LNCaP clone FGC (cell line): ENCODE measurements at regions not wholly inside any gene's neighbourhood (a gene's known extent, or its start where the extent isn't known, plus 50 kb on each side); places are given as distances from the start of the nearest gene placed in this dataset.
"Not testable (repeated sequence)": the region's sequence is repeated elsewhere in the genome, so short reads cannot be mapped to it uniquely, and the experiment has no call there.

Experiments used
- DNase-seq: peaks from one replicate; pipeline ENCODE4 v3.0.0-alpha.2; 2011; ENCODE audit warnings: low read depth
- H3K4me3 ChIP-seq: 2 replicates; pipeline ENCODE4 v1.5.1; 2011; ENCODE audit warnings: mild to moderate bottlenecking, low read depth, low read length, control low read depth
- TF ChIP-seq, protein P1 (sequence below): IDR thresholded peaks from 2 replicates; pipeline ENCODE4 v1.5.1; 2012; ENCODE audit warnings: mild to moderate bottlenecking; ENCODE audit not compliant: control insufficient read depth, insufficient read depth; ENCODE audit errors: extremely low read depth

DNA sequence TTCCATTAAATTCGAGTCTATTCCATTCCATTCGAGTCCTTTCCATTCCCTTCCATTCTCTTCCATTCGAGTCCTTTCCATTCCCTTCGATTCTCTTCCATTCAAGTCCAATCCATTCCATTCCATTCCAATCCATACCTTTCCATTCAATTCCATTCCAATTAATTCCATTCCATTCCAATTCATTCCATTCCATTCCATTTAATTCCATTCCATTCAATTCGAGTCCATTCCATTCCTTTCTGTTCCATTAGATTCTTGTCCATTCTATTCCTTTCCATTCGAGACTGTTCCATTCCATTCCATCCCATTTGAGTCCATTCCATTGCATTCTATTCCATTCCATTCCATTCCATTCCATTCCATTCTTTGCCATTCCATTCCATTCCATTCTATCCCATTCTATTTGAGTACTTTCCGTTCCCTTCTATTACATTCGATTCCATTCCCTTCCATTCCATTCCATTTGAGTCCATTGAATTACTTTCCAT is 1130.0 kb downstream of the RPIA start:
- no peak for DNase-seq
- TF ChIP-seq, protein P1, sequence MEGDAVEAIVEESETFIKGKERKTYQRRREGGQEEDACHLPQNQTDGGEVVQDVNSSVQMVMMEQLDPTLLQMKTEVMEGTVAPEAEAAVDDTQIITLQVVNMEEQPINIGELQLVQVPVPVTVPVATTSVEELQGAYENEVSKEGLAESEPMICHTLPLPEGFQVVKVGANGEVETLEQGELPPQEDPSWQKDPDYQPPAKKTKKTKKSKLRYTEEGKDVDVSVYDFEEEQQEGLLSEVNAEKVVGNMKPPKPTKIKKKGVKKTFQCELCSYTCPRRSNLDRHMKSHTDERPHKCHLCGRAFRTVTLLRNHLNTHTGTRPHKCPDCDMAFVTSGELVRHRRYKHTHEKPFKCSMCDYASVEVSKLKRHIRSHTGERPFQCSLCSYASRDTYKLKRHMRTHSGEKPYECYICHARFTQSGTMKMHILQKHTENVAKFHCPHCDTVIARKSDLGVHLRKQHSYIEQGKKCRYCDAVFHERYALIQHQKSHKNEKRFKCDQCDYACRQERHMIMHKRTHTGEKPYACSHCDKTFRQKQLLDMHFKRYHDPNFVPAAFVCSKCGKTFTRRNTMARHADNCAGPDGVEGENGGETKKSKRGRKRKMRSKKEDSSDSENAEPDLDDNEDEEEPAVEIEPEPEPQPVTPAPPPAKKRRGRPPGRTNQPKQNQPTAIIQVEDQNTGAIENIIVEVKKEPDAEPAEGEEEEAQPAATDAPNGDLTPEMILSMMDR: no peak

DNA sequence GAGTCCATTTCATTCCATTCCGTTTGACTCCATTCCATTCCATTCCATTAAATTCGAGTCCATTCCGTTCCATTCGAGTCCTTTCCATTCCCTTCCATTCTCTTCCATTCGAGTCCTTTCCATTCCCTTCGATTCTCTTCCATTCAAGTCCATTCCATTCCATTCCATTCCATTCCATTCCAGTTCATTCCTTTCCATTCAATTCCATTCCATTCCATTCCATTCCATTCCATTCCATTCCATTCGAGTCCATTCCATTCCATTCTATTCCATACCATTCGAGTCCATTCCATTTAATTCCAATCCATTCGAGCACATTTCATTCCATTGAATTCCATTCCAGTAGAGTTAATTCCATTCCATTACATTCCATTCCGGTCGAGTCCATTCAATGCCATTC is 1130.9 kb downstream of the RPIA start:
- not testable (repeated sequence) for DNase-seq, H3K4me3 ChIP-seq

More for the DNA sequence above, 1130.0 kb downstream of the RPIA start:
- no peak overlapping the region for H3K4me3 ChIP-seq

DNA sequence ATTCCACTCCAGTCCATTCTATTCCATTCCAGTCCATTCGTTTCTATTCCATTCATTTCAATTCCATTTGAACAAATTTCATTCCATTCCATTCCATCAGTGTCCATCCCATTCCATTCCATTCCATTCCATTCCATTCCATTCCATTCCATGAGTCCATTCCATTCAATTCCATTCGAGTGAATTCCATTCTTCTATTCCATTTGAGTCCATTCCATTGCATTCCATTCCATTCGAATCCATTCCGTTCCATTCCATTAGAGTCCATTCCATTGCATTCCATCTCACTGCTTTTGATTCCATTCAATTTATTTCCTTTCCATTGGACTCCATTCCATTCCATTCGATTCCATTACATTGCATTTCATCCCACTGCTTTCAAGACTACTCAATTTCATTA is 1132.1 kb downstream of the RPIA start:
- H3K4me3 ChIP-seq: no peak overlapping the region
- TF ChIP-seq, protein P1: no peak
- no peak for DNase-seq

DNA sequence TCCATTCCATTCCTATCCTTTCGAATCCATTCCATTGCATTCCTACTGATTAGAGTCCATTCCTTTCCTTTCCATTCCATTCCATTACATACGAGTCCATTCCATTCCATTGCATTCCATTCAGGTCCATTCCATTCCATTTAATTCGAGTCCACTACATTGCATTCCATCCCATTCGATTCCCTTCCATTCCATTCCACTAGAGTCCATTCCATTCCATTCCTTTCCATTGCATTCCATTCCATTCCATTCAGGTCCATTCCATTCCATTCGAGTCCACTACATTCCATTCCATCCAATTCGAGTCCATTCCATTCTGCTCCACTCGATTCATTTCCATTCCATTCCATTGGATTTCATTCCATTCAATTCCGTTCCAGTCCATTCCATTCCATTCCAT is 1133.6 kb downstream of the RPIA start:
- no peak for DNase-seq
- TF ChIP-seq, protein P1: no peak
- no peak overlapping the region for H3K4me3 ChIP-seq

DNA sequence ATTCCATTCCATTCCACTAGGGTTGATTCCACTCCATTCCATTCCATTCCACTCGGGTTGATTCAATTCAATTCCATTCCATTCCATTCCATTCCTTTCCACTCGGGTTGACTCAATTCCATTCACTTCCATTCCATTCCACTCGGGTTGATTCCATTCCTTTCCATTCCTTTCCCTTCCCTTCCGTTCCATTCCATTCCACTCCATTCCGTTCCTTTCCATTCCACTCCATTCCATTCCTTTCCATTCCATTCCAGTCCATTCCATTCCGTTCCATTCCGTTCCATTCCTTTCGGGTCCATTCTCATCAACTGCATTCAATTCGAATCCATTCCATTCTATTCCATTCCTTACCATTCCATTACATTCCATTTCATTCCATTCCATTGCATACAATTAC is 1135.3 kb downstream of the RPIA start:
- not testable (repeated sequence) for H3K4me3 ChIP-seq, DNase-seq

DNA sequence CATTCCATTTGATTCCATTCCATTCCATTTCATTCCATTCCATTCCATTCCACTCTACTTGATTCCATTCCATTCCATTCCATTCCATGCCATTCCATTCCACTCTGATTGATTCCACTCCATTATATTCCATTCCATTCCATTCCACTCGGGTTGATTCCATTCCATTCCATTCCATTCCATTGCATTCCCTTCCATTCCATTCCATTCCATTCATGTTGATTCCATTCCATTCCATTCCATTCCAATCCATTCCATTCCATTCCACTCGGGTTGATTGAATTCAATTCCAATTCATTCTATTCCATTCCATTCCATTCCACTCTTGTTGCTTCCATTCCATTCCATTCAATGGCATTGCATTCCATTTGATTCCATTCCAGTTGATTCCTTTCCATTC is 1136.4 kb downstream of the RPIA start:
- not testable (repeated sequence) for DNase-seq, H3K4me3 ChIP-seq

DNA sequence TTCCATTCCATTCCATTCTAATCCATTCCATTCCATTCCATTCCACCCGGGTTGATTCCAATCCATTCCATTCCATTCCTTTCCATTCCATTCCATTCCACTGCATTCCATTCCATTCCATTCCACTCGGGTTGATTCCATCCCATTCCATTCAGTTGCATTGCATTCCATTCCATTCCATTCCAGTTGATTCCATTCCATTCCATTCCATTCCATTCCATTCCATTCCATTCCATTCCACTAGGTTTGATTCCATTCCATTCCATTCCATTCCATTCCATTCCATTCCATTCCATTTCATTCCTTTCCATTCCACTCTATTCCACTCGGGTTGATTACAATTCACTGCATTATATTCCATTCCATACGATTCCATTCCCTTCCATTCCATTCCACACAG is 1136.9 kb downstream of the RPIA start:
- DNase-seq, H3K4me3 ChIP-seq: not testable (repeated sequence)

DNA sequence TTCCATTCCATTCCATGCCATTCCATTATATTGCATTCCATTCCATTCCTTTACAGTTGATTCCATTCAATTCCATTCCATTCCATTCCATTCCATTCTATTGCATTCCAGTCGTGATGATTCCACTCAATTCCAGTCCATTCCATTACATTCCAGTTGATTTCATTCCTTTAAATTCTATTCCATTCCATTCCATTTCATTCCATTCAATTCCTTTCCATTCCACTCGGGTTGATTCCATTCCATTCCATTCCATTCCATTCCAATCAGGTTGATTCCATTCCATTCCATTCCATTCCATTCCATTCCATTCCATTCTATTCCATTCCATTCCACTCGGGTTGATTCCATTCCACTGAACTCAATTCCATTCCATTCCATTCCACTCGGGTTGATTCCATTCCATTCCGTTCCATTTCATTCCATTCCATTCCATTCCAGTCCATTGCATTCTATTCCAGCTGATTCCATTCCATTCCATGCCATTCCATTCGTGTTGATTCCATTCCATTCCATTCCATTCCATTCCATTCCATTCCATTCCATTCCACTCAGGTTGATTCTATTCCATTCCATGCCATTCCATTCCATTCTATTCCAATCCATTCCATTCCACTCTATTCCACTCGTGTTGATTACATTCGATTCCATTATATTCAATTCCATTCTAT is 1137.6 kb downstream of the RPIA start:
- DNase-seq, H3K4me3 ChIP-seq: not testable (repeated sequence)

DNA sequence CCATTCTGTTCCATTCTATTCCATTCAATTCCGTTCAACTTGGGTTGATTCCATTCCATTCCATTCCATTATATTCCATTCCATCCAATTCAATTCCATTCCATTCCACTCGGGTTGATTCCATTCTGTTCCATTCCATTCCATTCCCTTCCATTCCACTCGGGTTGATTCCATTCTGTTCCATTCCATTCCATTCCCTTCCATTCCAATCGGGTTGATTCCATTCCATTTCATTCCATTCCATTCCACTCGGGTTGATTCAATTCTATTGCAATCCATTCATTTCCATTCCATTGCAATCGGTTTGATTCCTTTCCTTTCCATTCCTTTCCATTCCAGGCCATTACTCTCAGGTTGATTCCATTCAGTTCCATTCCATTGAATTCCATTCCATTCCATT is 1138.4 kb downstream of the RPIA start:
- TF ChIP-seq, protein P1: no peak
- DNase-seq: no peak
- no peak overlapping the region for H3K4me3 ChIP-seq

DNA sequence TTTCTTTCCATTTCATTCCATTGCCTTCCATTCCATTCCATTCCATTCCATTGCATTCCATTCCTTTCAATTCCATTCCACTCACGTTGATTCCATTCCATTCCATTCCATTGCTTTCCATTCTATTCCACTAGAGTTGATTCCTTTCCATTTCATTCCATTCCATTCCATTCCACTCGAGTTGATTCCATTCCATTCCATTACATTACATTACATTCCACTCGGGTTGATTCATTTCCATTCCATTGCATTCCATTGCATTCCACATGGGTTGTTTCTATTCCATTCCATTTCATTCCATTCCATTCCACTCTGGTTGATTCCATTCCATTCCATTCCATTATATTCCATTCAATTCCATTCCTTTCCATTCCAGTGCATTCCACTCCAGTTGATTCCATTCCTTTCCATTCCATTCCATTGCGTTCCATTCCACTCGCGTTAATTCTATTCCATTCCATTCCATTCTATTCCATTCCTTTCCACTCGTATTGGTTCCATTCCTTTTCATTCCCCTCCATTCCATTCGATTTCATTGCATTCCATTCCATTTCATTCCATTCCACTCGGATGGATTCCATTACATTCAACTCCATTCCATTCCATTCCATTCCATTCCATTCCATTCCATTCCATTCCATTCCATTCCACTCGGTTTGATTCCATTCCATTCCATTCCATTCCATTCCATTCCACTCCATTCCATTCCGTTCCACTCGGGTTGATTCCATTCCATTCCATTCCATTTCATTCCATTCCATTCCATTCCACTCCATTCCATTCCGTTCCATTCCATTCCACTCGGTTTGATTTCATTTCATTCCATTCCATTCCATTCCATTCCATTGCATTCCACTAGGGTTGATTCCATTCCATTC is 1139.1 kb downstream of the RPIA start:
- not testable (repeated sequence) for H3K4me3 ChIP-seq, DNase-seq
